NT2/D1 (cell line): ENCODE measurements at regions not wholly inside any gene's neighbourhood (a gene's known extent, or its start where the extent isn't known, plus 50 kb on each side); places are given as distances from the start of the nearest gene placed in this dataset.

Source experiments
- SUZ12 ChIP-seq: IDR thresholded peaks from 2 replicates; pipeline ENCODE4 v1.6.1; 2011; ENCODE audit not compliant: insufficient read length, insufficient read depth; ENCODE audit errors: extremely low read depth
- YY1 ChIP-seq: IDR thresholded peaks from 2 replicates; pipeline ENCODE4 v1.6.1; 2011; ENCODE audit not compliant: insufficient read length, insufficient read depth
- ZNF274 ChIP-seq: IDR thresholded peaks from 2 replicates; pipeline ENCODE4 v1.6.1; 2011; ENCODE audit warnings: mild to moderate bottlenecking, low read depth, low read length

GRCh38 chr12:125262851-125263250 is 197.6 kb downstream of the AACS start:
- TF ChIP-seq YY1 (no peak), ZNF274 (no peak), SUZ12 (no peak)
